Smooth muscle cell (in vitro differentiated cells): ENCODE measurements at regions not wholly inside any gene's neighbourhood (a gene's known extent, or its start where the extent isn't known, plus 50 kb on each side); places are given as distances from the start of the nearest gene placed in this dataset.

Experiments used
- DNase-seq: peaks from one replicate; lab custom pipeline; 2025; ENCODE audit not compliant: unreplicated experiment; lab: John Stamatoyannopoulos, UW
- H2AFZ ChIP-seq: fragments of 200-600 bp; sonication (generic); 2 replicates; pipeline ENCODE4 v1.6.0; 2016; ENCODE audit warnings: antibody characterized with exemption, low read depth, mild to moderate bottlenecking
- H3F3A ChIP-seq: fragments of 200-600 bp; sonication (generic); 2 replicates; pipeline ENCODE4 v1.6.0; 2017; ENCODE audit warnings: antibody characterized with exemption, low read depth
- H3K27ac ChIP-seq: fragments of 200-600 bp; sonication (generic); 2 replicates; pipeline ENCODE4 v1.5.1; 2016; ENCODE audit warnings: low read depth, mild to moderate bottlenecking
- H3K27me3 ChIP-seq: fragments of 200-600 bp; sonication (generic); 2 replicates; pipeline ENCODE4 v1.6.1; 2016; ENCODE audit warnings: low read depth, mild to moderate bottlenecking
- H3K36me3 ChIP-seq: fragments of 200-600 bp; sonication (generic); 2 replicates; pipeline ENCODE4 v1.5.1; 2016; ENCODE audit warnings: low read depth
- H3K4me1 ChIP-seq: fragments of 200-600 bp; sonication (generic); 2 replicates; pipeline ENCODE4 v1.5.1; 2016; ENCODE audit warnings: low read depth
- H3K4me2 ChIP-seq: fragments of 200-600 bp; sonication (generic); 2 replicates; pipeline ENCODE4 v1.6.0; 2016; ENCODE audit warnings: mild to moderate bottlenecking
- H3K4me3 ChIP-seq: fragments of 200-600 bp; sonication (generic); 2 replicates; pipeline ENCODE4 v1.5.1; 2016; ENCODE audit warnings: mild to moderate bottlenecking
- H3K79me2 ChIP-seq: fragments of 200-600 bp; sonication (generic); 2 replicates; pipeline ENCODE4 v1.6.0; 2016; ENCODE audit warnings: low read depth, mild to moderate bottlenecking
- H3K9ac ChIP-seq: fragments of 200-600 bp; sonication (generic); 2 replicates; pipeline ENCODE4 v1.6.0; 2016; ENCODE audit warnings: low read depth
- H3K9me3 ChIP-seq: fragments of 200-600 bp; sonication (generic); replicated peaks from 2 replicates; pipeline ENCODE4 v1.5.1; 2016; ENCODE audit warnings: low read depth
- H4K20me1 ChIP-seq: fragments of 200-600 bp; sonication (generic); 2 replicates; pipeline ENCODE4 v1.6.0; 2016; ENCODE audit warnings: low read depth
- WGBS: methylation state at CpG from one replicate; pipeline ENCODE4 v1.1.7; 2016; ENCODE audit warnings: low lambda C conversion rate; 5-methylcytosine and 5-hydroxymethylcytosine counted together
- TF ChIP-seq, protein P1 (sequence below): fragments of 200-600 bp; sonication (generic); IDR thresholded peaks from 2 replicates; pipeline ENCODE4 v1.5.1; 2017; ENCODE audit warnings: borderline replicate concordance, mild to moderate bottlenecking, antibody characterized with exemption; ENCODE audit not compliant: insufficient read depth, poor library complexity, severe bottlenecking

DNA sequence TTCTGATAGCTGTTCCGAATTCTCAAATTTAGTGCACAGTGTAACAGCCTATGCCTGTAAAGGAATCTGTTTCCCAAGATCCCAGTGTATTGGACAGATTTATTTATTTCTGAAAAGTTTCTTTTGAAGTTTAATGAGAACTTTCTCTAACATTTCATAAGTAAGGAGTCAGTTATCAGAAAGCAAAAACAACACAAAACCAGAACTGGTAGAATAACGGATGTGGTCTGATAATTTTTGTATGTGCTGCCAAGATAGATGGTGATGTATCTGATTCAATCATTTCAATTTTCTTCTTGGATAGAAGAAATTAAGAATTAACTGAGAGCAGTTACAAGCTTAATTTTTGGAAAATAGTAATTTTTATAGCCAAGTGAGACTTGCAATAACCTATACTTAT is 374.3 kb downstream of the SOCS6 start:
- Histone ChIP-seq H3K27ac (no peak overlapping the region), H2AFZ (no peak overlapping the region), H3K9me3 (no peaks in the 10 kb centered on the region), H3K36me3 (no peaks in the 10 kb centered on the region), H3K79me2 (no peaks in the 10 kb centered on the region), H3K27me3 (no peaks in the 10 kb centered on the region), H3F3A (no peaks in the 10 kb centered on the region), H3K4me2 (no peak overlapping the region), H3K9ac (no peak overlapping the region), H3K4me3 (no peak overlapping the region), H3K4me1 (no peaks in the 10 kb centered on the region), H4K20me1 (no peaks in the 10 kb centered on the region)
- DNase-seq: no peak
- TF ChIP-seq, protein P1, sequence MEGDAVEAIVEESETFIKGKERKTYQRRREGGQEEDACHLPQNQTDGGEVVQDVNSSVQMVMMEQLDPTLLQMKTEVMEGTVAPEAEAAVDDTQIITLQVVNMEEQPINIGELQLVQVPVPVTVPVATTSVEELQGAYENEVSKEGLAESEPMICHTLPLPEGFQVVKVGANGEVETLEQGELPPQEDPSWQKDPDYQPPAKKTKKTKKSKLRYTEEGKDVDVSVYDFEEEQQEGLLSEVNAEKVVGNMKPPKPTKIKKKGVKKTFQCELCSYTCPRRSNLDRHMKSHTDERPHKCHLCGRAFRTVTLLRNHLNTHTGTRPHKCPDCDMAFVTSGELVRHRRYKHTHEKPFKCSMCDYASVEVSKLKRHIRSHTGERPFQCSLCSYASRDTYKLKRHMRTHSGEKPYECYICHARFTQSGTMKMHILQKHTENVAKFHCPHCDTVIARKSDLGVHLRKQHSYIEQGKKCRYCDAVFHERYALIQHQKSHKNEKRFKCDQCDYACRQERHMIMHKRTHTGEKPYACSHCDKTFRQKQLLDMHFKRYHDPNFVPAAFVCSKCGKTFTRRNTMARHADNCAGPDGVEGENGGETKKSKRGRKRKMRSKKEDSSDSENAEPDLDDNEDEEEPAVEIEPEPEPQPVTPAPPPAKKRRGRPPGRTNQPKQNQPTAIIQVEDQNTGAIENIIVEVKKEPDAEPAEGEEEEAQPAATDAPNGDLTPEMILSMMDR: no peak
- WGBS: 87% methylated on average over 2 of the region's 2 CpGs

DNA sequence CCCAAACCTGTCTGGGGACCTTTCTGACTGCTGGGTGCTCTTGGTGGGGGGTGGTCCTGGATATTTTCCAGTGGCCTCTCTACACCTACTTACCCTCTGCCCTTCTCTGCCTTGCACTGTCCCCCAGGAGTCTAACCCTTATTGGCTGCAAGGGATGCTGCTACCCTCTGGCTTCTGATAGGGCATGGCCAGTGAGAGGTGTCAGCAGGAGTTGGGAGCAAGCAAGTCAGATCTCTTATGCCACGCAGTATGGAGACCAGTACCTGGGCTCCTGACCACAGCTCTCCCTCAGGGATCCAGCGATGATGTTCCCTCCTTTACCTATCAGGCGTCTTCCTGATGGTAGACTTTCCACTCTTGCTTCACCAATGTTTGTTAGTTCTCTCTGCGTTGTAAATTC is 373.7 kb downstream of the SOCS6 start:
- no peak overlapping the region for H2AFZ ChIP-seq
- H3K4me2 ChIP-seq: no peak overlapping the region
- no peaks in the 10 kb centered on the region for H4K20me1 ChIP-seq
- H3K4me1 ChIP-seq: no peaks in the 10 kb centered on the region
- TF ChIP-seq, protein P1: no peak
- H3K27me3 ChIP-seq: no peaks in the 10 kb centered on the region
- no peaks in the 10 kb centered on the region for H3K9me3 ChIP-seq
- no peaks in the 10 kb centered on the region for H3F3A ChIP-seq
- no peak for DNase-seq
- H3K27ac ChIP-seq: no peak overlapping the region
- no peaks in the 10 kb centered on the region for H3K36me3 ChIP-seq
- H3K4me3 ChIP-seq: no peak overlapping the region
- WGBS: 93% methylated on average over 4 of the region's 4 CpGs
- no peak overlapping the region for H3K9ac ChIP-seq
- H3K79me2 ChIP-seq: no peaks in the 10 kb centered on the region

DNA sequence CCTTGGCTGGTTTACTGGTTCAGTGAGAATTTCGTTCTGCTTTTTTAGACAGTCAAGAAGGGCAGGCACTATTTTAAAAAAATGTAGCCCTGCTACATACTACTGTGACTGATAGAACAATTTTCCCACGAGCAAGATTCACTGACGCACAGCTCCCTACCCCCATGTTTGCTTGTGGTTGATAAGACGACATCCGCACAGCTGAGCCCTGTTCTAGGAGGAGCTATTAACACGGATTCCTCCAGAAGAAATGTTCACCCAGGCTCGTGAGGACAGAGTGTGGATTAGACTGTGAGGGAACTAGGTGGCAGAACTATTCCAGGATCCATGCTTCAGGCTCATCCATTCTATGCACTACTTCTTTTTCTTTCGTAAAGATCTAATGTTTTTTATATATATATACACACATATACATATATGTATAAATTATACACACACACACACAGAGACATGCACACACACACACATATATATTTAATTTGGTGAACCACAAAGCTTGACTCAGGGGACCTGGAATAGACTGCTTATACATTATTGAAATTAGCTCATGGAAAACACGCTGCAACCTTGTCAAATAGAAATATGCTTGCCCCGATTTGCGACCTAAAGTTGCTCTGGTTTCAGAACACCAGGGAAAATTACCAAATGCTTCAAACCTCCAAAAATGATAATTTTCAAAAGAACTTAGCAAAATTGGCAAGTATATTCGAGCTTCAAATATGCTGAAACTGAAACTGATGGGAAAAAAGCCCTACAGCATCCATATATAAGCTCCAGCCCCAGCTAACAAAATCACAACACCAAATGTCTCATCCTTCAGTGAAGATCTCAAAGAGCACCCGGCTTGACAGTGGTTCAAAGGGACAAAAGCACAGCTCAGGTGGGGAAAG is 370.4 kb downstream of the SOCS6 start:
- Histone ChIP-seq H3K4me2 (no peak overlapping the region), H3K27ac (no peak overlapping the region), H3K79me2 (no peaks in the 10 kb centered on the region), H3K4me3 (no peak overlapping the region), H3K36me3 (no peaks in the 10 kb centered on the region), H3K27me3 (no peaks in the 10 kb centered on the region), H2AFZ (no peak overlapping the region), H4K20me1 (no peaks in the 10 kb centered on the region), H3K9me3 (no peaks in the 10 kb centered on the region), H3F3A (no peaks in the 10 kb centered on the region), H3K4me1 (no peaks in the 10 kb centered on the region), H3K9ac (no peak overlapping the region)
- TF ChIP-seq, protein P1: no peak
- WGBS: 67% methylated on average over 13 of the region's 13 CpGs
- no peak for DNase-seq

DNA sequence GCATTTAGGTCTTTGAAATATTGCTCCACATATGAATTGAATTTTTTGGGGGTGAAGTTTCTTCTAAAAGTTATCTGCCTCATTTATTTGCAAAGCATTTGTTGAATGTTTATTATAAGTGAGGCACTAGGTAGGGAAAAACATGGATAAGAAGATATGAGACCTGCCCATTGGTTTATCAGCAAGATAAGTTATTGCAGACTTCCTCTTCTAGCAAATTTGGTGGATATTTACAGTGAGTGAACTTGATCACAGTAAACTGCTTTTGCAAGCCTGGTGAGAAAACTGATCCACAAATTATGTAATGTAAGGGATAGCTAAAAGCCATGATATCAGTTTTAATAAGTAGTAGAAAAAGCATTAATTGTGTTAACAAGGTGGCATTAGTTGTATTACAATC is 364.8 kb downstream of the SOCS6 start:
- H3K9ac ChIP-seq: no peak overlapping the region
- no peaks in the 10 kb centered on the region for H3K79me2 ChIP-seq
- no peak overlapping the region for H3K27ac ChIP-seq
- TF ChIP-seq, protein P1: no peak
- H3K4me1 ChIP-seq: no peaks in the 10 kb centered on the region
- DNase-seq: no peak
- H3K27me3 ChIP-seq: no peaks in the 10 kb centered on the region
- H4K20me1 ChIP-seq: no peaks in the 10 kb centered on the region
- H3K4me2 ChIP-seq: no peak overlapping the region
- no peaks in the 10 kb centered on the region for H3F3A ChIP-seq
- no peak overlapping the region for H2AFZ ChIP-seq
- no peaks in the 10 kb centered on the region for H3K9me3 ChIP-seq
- H3K36me3 ChIP-seq: no peaks in the 10 kb centered on the region
- no peak overlapping the region for H3K4me3 ChIP-seq
